B cell (primary cell): ENCODE measurements at regions not wholly inside any gene's neighbourhood (a gene's known extent, or its start where the extent isn't known, plus 50 kb on each side); places are given as distances from the start of the nearest gene placed in this dataset.

ENCODE experiments used
- ATAC-seq: fragments of 200-7000 bp; cut with Tn5 transposase; one replicate; pipeline ENCODE4 v1.10.0; 2021; ENCODE audit warnings: low read depth, mild to moderate bottlenecking, moderate number of reproducible peaks, moderate library complexity
- CTCF ChIA-PET: fragments of 350-600 bp; sonication (Branson Sonifier 250); formaldehyde crosslinking; loops from one replicate; lab custom pipeline; 2021; ENCODE audit warnings: antibody characterized with exemption, inconsistent platforms; lab: Charles Lee
- POLR2A ChIA-PET: fragments of 350-600 bp; sonication (Branson Sonifier 250); formaldehyde crosslinking; loops from one replicate; lab custom pipeline; 2021; ENCODE audit warnings: antibody characterized with exemption; lab: Charles Lee
- DNase-seq: peaks from one replicate; pipeline ENCODE4 v3.0.0; 2013
- H2AFZ ChIP-seq: 2 replicates; pipeline ENCODE4 v1.6.1; 2012; ENCODE audit warnings: mild to moderate bottlenecking, low read depth, low read length; ENCODE audit not compliant: insufficient read depth, poor library complexity, severe bottlenecking
- H3K27ac ChIP-seq, 2 donors: 1 replicate in 1 of 2; 2 replicates in 1 of 2; pipeline ENCODE4 v1.5.1; 2012 to 2013; ENCODE audit warnings: low read length in 2 of 2, mild to moderate bottlenecking in 2 of 2, moderate library complexity in 1 of 2
- H3K27me3 ChIP-seq, 4 experiments: fragments of 200-600 bp in 1 of 4; sonication (generic) in 1 of 4; replicated peaks in 1 of 4; 1 replicate in 2 of 4; 2 replicates in 2 of 4; pipeline versions ENCODE4 v1.6.1 to v1.7.0; 2013 to 2016; ENCODE audit warnings: low read length in 3 of 4, mild to moderate bottlenecking in 2 of 4, mixed read lengths in 1 of 4, moderate library complexity in 1 of 4; ENCODE audit not compliant: insufficient read depth in 4 of 4, control insufficient read depth in 3 of 4; ENCODE audit errors: control extremely low read depth in 1 of 4
- H3K36me3 ChIP-seq, 2 experiments: replicated peaks in 1 of 2; 1 replicate in 1 of 2; 2 replicates in 1 of 2; pipeline versions ENCODE4 v1.6.1 to v1.7.1; 2013; ENCODE audit warnings: low read length in 1 of 2; ENCODE audit not compliant: insufficient read depth in 2 of 2, control insufficient read depth in 1 of 2; ENCODE audit errors: control extremely low read depth in 1 of 2, extremely low read depth in 1 of 2
- H3K4me1 ChIP-seq, 2 donors: fragments of 200-600 bp in 1 of 2; sonication (generic) in 1 of 2; 1 replicate in 1 of 2; 2 replicates in 1 of 2; pipeline versions ENCODE4 v1.5.1 to v1.6.1; 2013 to 2017; ENCODE audit warnings: low read length in 2 of 2; ENCODE audit not compliant: control insufficient read depth in 2 of 2, insufficient read depth in 2 of 2
- H3K4me2 ChIP-seq: replicated peaks from 2 replicates; pipeline ENCODE3; 2012; ENCODE audit warnings: mild to moderate bottlenecking, low read depth, low read length; ENCODE audit not compliant: poor library complexity, severe bottlenecking
- H3K4me3 ChIP-seq, 5 experiments: fragments of 200-600 bp in 1 of 5; sonication (generic) in 1 of 5; 1 replicate in 3 of 5; 2 replicates in 2 of 5; pipeline versions ENCODE4 v1.5.1 to v1.7.0; 2011 to 2016; ENCODE audit warnings: low read length in 4 of 5, mild to moderate bottlenecking in 4 of 5, low read depth in 2 of 5, control low read depth in 1 of 5, moderate library complexity in 1 of 5; ENCODE audit not compliant: insufficient read depth in 1 of 5; ENCODE audit errors: control extremely low read depth in 1 of 5, extremely low read depth in 1 of 5
- H3K79me2 ChIP-seq: fragments of 200-600 bp; sonication (generic); one replicate; pipeline ENCODE4 v1.6.0; 2016; ENCODE audit warnings: low read length; ENCODE audit not compliant: control insufficient read depth, insufficient read depth
- H3K9ac ChIP-seq: fragments of 200-600 bp; sonication (generic); 2 replicates; pipeline ENCODE4 v1.6.1; 2017; ENCODE audit warnings: mild to moderate bottlenecking, low read length, moderate library complexity
- H3K9me3 ChIP-seq, 3 donors: one replicate each; pipeline versions ENCODE4 v1.6.1 to v1.7.1; 2013; ENCODE audit warnings: low read length in 2 of 3; ENCODE audit not compliant: control insufficient read depth in 2 of 3, insufficient read depth in 1 of 3; ENCODE audit errors: control extremely low read depth in 1 of 3
- H4K20me1 ChIP-seq: 2 replicates; pipeline ENCODE4 v1.6.0; 2012; ENCODE audit warnings: mild to moderate bottlenecking, low read length; ENCODE audit not compliant: insufficient read depth, control insufficient read depth, poor library complexity, severe bottlenecking
- H3K27ac Mint-ChIP-seq: one replicate; pipeline ENCODE4 v1.8.0; 2021; ENCODE audit warnings: mixed read lengths
- H3K27me3 Mint-ChIP-seq: one replicate; pipeline ENCODE4 v1.8.0; 2021; ENCODE audit warnings: mixed read lengths
- H3K4me1 Mint-ChIP-seq: one replicate; pipeline ENCODE4 v1.8.0; 2021; ENCODE audit warnings: mixed read lengths
- H3K4me3 Mint-ChIP-seq: one replicate; pipeline ENCODE4 v1.8.0; 2021; ENCODE audit warnings: mixed read lengths
- H3K9me3 Mint-ChIP-seq: one replicate; pipeline ENCODE4 v1.8.0; 2022; ENCODE audit warnings: mixed read lengths; ENCODE audit not compliant: insufficient read depth
- EZH2 ChIP-seq: IDR thresholded peaks from 2 replicates; pipeline ENCODE4 v1.6.1; 2012; ENCODE audit warnings: borderline replicate concordance, low read depth, mild to moderate bottlenecking, moderate library complexity, low read length; ENCODE audit not compliant: insufficient read depth, poor library complexity, severe bottlenecking
- WGBS: methylation state at CpG from one replicate; pipeline ENCODE4 v1.1.5; 2013; ENCODE audit warnings: missing lambda C conversion rate; ENCODE audit not compliant: insufficient coverage; 5-methylcytosine and 5-hydroxymethylcytosine counted together
- intact Hi-C: fragments of 100-400 bp; cut with micrococcal nuclease; formaldehyde crosslinking; loops from one replicate; pipeline ENCODE4 v1.10.0; 2022
- TF ChIP-seq, protein P1 (sequence below): fragments of 200-600 bp; IDR thresholded peaks from one replicate; pipeline ENCODE4 v1.8.0; 2022; ENCODE audit warnings: antibody characterized with exemption, mild to moderate bottlenecking

DNA sequence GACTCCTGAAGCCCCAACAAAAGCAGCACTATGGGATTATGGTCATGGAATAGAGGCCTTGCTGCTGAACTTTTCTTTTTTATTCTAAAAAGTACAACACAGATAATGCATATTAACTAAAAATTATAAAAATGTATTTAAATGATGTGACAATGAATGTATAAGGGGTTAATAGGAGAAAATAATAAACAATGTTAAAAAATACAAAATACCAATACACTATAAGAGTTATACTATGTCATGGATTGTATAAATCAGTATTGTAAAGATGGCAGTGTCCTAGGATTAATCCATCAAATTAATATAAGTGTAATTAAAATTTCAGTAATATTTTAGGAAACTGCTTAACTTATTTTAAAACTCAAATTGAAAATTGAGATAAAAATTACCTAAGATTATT is 58.3 kb upstream of the TOP3B start:
- H3K27ac Mint-ChIP-seq: no peak overlapping the region
- Histone ChIP-seq H3K27ac (no peak overlapping the region), H3K4me3 (no peak overlapping the region), H3K9ac (no peak overlapping the region), H3K79me2 (no peaks in the 10 kb centered on the region), H4K20me1 (no peaks in the 10 kb centered on the region), H3K4me1 (peaks cover 57 to 71% of the 10 kb centered on the region in 2 donors), H3K9me3 (peaks cover 0 to 8% (median 0%) of the 10 kb centered on the region in 3 donors), H3K4me2 (no peak overlapping the region), H3K27me3 (no peaks in the 10 kb centered on the region), H2AFZ (no peak overlapping the region), H3K36me3 (no peaks in the 10 kb centered on the region)
- H3K4me1 Mint-ChIP-seq: peaks cover 82% of the 10 kb centered on the region
- no peak for TF ChIP-seq EZH2
- TF ChIP-seq, protein P1, sequence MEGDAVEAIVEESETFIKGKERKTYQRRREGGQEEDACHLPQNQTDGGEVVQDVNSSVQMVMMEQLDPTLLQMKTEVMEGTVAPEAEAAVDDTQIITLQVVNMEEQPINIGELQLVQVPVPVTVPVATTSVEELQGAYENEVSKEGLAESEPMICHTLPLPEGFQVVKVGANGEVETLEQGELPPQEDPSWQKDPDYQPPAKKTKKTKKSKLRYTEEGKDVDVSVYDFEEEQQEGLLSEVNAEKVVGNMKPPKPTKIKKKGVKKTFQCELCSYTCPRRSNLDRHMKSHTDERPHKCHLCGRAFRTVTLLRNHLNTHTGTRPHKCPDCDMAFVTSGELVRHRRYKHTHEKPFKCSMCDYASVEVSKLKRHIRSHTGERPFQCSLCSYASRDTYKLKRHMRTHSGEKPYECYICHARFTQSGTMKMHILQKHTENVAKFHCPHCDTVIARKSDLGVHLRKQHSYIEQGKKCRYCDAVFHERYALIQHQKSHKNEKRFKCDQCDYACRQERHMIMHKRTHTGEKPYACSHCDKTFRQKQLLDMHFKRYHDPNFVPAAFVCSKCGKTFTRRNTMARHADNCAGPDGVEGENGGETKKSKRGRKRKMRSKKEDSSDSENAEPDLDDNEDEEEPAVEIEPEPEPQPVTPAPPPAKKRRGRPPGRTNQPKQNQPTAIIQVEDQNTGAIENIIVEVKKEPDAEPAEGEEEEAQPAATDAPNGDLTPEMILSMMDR: no peak
- H3K9me3 Mint-ChIP-seq: no peaks in the 10 kb centered on the region
- intact Hi-C loops: no loop called here
- DNase-seq: no peak
- H3K27me3 Mint-ChIP-seq: no peaks in the 10 kb centered on the region
- ATAC-seq: no peak
- CTCF ChIA-PET: interaction anchor here (2.6 to 5.9 kb wide), 2 partner anchors 7 to 155 kb away, joined by 12 to 79 read pairs; no protein-coding TSS in a partner anchor
- POLR2A ChIA-PET: interaction anchor here (1.6 kb wide), 1 partner anchor 156 kb away, joined by 3 read pairs; no protein-coding TSS in a partner anchor
- no peak overlapping the region for H3K4me3 Mint-ChIP-seq

DNA sequence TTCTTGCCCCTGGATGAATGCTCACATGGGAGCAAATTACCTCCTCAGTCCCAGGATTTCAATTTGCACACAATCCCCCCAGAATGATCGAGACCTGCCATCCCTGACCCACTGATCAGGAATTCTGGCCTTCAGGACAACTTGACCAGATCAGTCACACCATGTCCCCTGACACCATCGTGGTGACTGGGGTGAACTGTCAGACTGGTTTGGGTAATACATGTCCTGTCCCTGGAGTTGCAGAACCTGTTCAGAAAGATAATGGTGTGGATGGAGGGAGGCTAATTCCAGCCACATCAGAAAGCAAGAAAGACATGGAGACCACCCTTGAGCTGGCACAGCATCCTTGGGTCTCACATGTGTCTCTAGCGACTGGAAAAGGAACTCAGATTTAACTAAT is 57.9 kb upstream of the TOP3B start:
- Histone ChIP-seq H3K27ac (no peak overlapping the region), H3K36me3 (no peaks in the 10 kb centered on the region), H3K4me3 (no peak overlapping the region), H2AFZ (no peak overlapping the region), H3K27me3 (no peaks in the 10 kb centered on the region), H3K4me1 (peaks cover 57 to 70% of the 10 kb centered on the region in 2 donors), H3K4me2 (no peak overlapping the region), H4K20me1 (no peaks in the 10 kb centered on the region), H3K9ac (no peak overlapping the region), H3K9me3 (peaks cover 0 to 8% (median 0%) of the 10 kb centered on the region in 3 donors), H3K79me2 (no peaks in the 10 kb centered on the region)
- ATAC-seq: no peak
- TF ChIP-seq, protein P1: no peak
- TF ChIP-seq EZH2: no peak
- POLR2A ChIA-PET: interaction anchor here (1.6 kb wide), 1 partner anchor 156 kb away, joined by 3 read pairs; no protein-coding TSS in a partner anchor
- Mint-ChIP-seq H3K9me3 (no peaks in the 10 kb centered on the region), H3K27ac (peak overlapping the region; percentile 21), H3K4me1 (peaks cover 82% of the 10 kb centered on the region), H3K27me3 (no peaks in the 10 kb centered on the region), H3K4me3 (no peak overlapping the region)
- CTCF ChIA-PET: interaction anchor here (1.0 to 1.3 kb wide), 2 partner anchors 9 to 71 kb away, joined by 3 to 5 read pairs; no protein-coding TSS in a partner anchor
- 100% methylated on average over 3 of the region's 3 CpGs for WGBS
- intact Hi-C loops: no loop called here
- no peak for DNase-seq
